ENCODE measurements at regions not wholly inside any gene's neighbourhood (a gene's known extent, or its start where the extent isn't known, plus 50 kb on each side); places are given as distances from the start of the nearest gene placed in this dataset.

- TF ChIP-seq CTCF (conservative IDR thresholded peaks at IDR 0.05) (no peak), ZFX (IDR thresholded peaks at IDR 0.05) (no peak)
Measured at GRCh38 chr14:39488600-39488999, 56.4 kb upstream of the FBXO33 start.

Measured in C4-2B (cell line).